Neural cell (in vitro differentiated cells): ENCODE measurements at regions not wholly inside any gene's neighbourhood (a gene's known extent, or its start where the extent isn't known, plus 50 kb on each side); places are given as distances from the start of the nearest gene placed in this dataset.

Experiments
- EP300 ChIP-seq: fragments of 450-650 bp; conservative IDR thresholded peaks from 2 replicates; pipeline ENCODE4 v1.6.1; 2014; ENCODE audit warnings: antibody characterized with exemption, mild to moderate bottlenecking, moderate library complexity; ENCODE audit not compliant: poor library complexity, severe bottlenecking
- EZH2 ChIP-seq: fragments of 200-600, 300-800 bp; shearing (Covaris generic), sonication (generic); IDR thresholded peaks from 2 replicates; pipeline ENCODE4 v1.6.1; 2014; ENCODE audit warnings: antibody characterized with exemption, low read length, borderline replicate concordance, mild to moderate bottlenecking; ENCODE audit not compliant: insufficient read depth, poor library complexity, severe bottlenecking
- MXI1 ChIP-seq: fragments of 450-650 bp; conservative IDR thresholded peaks from 2 replicates; pipeline ENCODE4 v1.6.1; 2014; ENCODE audit warnings: antibody characterized with exemption, mild to moderate bottlenecking; ENCODE audit not compliant: poor library complexity, severe bottlenecking
- POLR2AphosphoS5 ChIP-seq: IDR thresholded peaks from 2 replicates; pipeline ENCODE4 v1.6.1; 2012
- RAD21 ChIP-seq: fragments of 450-650 bp; conservative IDR thresholded peaks from 2 replicates; pipeline ENCODE4 v1.6.1; 2014; ENCODE audit warnings: antibody characterized with exemption, mild to moderate bottlenecking, moderate library complexity
- SMC3 ChIP-seq: fragments of 450-650 bp; conservative IDR thresholded peaks from 2 replicates; pipeline ENCODE4 v1.6.1; 2014; ENCODE audit warnings: antibody characterized with exemption, mild to moderate bottlenecking, moderate library complexity; ENCODE audit not compliant: poor library complexity
- TAF1 ChIP-seq: IDR thresholded peaks from 2 replicates; pipeline ENCODE4 v1.6.1; 2012; ENCODE audit warnings: low read depth
- TF ChIP-seq, protein P1 (sequence below): fragments of 450-650 bp; IDR thresholded peaks from 2 replicates; pipeline ENCODE4 v1.5.1; 2014; ENCODE audit warnings: antibody characterized with exemption, mild to moderate bottlenecking, moderate library complexity; ENCODE audit not compliant: poor library complexity, severe bottlenecking
- TF ChIP-seq, protein P2 (sequence below): IDR thresholded peaks from 2 replicates; pipeline ENCODE4 v1.6.1; 2012; ENCODE audit warnings: borderline replicate concordance

DNA sequence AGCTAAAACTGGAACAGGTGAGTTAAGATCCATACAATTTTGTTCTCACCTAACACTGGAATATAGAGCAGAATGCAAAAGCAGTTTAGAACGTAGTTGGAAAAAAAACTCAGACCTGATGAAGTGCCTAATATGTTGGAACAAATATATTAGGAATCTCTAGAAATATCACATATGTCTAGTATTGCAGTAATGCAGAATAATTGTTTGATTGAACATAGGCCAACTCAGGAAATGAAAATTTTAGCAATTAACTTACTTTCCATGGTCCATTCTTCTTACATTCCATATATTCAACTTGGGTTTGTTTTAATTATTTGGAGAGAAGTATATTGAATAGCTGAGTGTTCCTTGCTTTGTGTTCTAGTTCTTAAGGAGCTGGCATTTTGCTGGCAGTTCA lies 111.8 kb upstream of the ADAMTSL1 start:
- TF ChIP-seq TAF1 (no peak), EP300 (no peak), EZH2 (no peak), RAD21 (no peak), POLR2AphosphoS5 (no peak), SMC3 (no peak), MXI1 (no peak)
- TF ChIP-seq, protein P1, sequence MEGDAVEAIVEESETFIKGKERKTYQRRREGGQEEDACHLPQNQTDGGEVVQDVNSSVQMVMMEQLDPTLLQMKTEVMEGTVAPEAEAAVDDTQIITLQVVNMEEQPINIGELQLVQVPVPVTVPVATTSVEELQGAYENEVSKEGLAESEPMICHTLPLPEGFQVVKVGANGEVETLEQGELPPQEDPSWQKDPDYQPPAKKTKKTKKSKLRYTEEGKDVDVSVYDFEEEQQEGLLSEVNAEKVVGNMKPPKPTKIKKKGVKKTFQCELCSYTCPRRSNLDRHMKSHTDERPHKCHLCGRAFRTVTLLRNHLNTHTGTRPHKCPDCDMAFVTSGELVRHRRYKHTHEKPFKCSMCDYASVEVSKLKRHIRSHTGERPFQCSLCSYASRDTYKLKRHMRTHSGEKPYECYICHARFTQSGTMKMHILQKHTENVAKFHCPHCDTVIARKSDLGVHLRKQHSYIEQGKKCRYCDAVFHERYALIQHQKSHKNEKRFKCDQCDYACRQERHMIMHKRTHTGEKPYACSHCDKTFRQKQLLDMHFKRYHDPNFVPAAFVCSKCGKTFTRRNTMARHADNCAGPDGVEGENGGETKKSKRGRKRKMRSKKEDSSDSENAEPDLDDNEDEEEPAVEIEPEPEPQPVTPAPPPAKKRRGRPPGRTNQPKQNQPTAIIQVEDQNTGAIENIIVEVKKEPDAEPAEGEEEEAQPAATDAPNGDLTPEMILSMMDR = no peak
- TF ChIP-seq, protein P2, sequence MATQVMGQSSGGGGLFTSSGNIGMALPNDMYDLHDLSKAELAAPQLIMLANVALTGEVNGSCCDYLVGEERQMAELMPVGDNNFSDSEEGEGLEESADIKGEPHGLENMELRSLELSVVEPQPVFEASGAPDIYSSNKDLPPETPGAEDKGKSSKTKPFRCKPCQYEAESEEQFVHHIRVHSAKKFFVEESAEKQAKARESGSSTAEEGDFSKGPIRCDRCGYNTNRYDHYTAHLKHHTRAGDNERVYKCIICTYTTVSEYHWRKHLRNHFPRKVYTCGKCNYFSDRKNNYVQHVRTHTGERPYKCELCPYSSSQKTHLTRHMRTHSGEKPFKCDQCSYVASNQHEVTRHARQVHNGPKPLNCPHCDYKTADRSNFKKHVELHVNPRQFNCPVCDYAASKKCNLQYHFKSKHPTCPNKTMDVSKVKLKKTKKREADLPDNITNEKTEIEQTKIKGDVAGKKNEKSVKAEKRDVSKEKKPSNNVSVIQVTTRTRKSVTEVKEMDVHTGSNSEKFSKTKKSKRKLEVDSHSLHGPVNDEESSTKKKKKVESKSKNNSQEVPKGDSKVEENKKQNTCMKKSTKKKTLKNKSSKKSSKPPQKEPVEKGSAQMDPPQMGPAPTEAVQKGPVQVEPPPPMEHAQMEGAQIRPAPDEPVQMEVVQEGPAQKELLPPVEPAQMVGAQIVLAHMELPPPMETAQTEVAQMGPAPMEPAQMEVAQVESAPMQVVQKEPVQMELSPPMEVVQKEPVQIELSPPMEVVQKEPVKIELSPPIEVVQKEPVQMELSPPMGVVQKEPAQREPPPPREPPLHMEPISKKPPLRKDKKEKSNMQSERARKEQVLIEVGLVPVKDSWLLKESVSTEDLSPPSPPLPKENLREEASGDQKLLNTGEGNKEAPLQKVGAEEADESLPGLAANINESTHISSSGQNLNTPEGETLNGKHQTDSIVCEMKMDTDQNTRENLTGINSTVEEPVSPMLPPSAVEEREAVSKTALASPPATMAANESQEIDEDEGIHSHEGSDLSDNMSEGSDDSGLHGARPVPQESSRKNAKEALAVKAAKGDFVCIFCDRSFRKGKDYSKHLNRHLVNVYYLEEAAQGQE = no peak
